ENCODE measurements at regions not wholly inside any gene's neighbourhood (a gene's known extent, or its start where the extent isn't known, plus 50 kb on each side); places are given as distances from the start of the nearest gene placed in this dataset.
"Not testable (repeated sequence)": the region's sequence is repeated elsewhere in the genome, so short reads cannot be mapped to it uniquely, and the experiment has no call there.

- TF ChIP-seq CTCF (conservative IDR thresholded peaks at IDR 0.05; ENCODE audit: low read depth, low read length) = no peak
- no peak overlapping the region for H3K4me3 ChIP-seq (ENCODE audit: low read depth, low read length)
- no peak for DNase-seq (ENCODE audit: low read depth)
These were observed 183.4 kb upstream of the SRD5A2 start for GRCh38 chr2:31764169-31764568.

- no peak overlapping the region for H3K4me3 ChIP-seq (ENCODE audit: low read depth, low read length)
- TF ChIP-seq CTCF (conservative IDR thresholded peaks at IDR 0.05; ENCODE audit: low read depth, low read length) = peak; percentile 21
- no peak for DNase-seq (ENCODE audit: low read depth)
These were observed 181.3 kb upstream of the SRD5A2 start for GRCh38 chr2:31762085-31762484.

- not testable (repeated sequence) for DNase-seq (ENCODE audit: low read depth); H3K4me3 ChIP-seq (ENCODE audit: low read depth, low read length)
These were observed 176.6 kb upstream of the SRD5A2 start for GRCh38 chr2:31757351-31757750.

- DNase-seq (ENCODE audit: low read depth); H3K4me3 ChIP-seq (ENCODE audit: low read depth, low read length): not testable (repeated sequence)
These were observed 168.0 kb upstream of the SRD5A2 start for GRCh38 chr2:31748746-31749145.

DNA sequence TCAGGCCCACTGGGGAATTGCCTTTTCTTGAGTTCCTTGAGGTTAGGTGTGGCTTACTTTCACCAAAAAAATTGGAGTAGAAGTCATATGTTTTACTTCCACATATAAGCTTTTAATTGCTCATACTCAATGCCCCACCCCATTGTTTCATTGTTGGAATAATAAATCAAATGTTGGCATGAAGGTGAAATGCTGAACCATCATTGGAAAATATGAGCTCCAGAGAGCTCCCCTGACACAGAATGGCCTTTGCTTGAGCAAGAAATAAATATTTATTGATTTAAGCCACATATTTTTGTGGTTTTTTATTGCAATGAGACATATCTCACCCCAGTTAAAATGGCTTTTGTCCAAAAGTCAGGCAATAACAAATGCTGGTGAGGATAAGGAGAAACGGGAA lies 167.3 kb upstream of the SRD5A2 start:
- no peak for TF ChIP-seq CTCF (conservative IDR thresholded peaks at IDR 0.05; ENCODE audit: low read depth, low read length)
- H3K4me3 ChIP-seq (ENCODE audit: low read depth, low read length) = no peak overlapping the region
- no peak for DNase-seq (ENCODE audit: low read depth)

- no peak overlapping the region for H3K4me3 ChIP-seq (ENCODE audit: low read depth, low read length)
- peak; percentile 95 for DNase-seq (ENCODE audit: low read depth)
- no peak for TF ChIP-seq CTCF (conservative IDR thresholded peaks at IDR 0.05; ENCODE audit: low read depth, low read length)
These were observed 158.4 kb upstream of the SRD5A2 start for GRCh38 chr2:31739161-31739560.

DNA sequence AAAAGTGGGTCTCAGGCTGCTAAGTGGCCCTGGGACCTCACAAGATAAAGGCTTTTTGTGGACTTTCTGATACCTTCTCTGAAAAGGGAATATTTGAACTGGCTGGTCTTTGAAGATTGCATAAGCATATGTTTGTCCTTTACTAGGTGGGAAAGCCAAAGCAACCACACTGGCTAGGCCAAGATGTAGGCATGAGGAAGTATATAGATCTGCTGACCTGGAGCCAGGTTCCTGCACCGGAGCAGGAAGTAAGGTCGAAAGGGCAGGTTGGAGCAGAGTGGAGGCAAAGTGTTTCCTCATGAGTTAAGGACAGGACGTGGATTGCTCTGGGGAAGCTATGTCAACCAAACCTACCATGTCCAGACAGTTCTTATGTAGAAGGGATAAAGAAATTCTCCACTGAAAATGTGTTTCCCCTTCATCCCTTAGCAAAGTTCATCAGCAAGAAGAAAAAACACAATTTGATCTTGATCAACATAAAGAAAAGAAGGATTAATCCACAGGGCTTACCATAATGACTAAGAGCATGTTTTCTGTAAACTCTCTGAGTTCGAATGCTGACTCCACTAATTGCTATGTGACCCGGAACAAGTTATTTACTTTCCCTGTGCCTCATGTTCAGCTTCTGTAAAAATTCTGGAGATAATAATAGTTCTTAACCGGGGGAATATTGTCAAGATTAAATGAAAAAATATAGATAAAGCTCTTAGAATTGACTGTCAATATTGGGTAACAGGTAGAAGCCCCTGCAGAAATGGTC lies 156.1 kb upstream of the SRD5A2 start:
- H3K4me3 ChIP-seq (ENCODE audit: low read depth, low read length) = no peak overlapping the region
- TF ChIP-seq CTCF (conservative IDR thresholded peaks at IDR 0.05; ENCODE audit: low read depth, low read length) = no peak
- DNase-seq (ENCODE audit: low read depth) = no peak

- no peak overlapping the region for H3K4me3 ChIP-seq (ENCODE audit: low read depth, low read length)
- no peak for DNase-seq (ENCODE audit: low read depth)
- TF ChIP-seq CTCF (conservative IDR thresholded peaks at IDR 0.05; ENCODE audit: low read depth, low read length) = no peak
These were observed 155.0 kb upstream of the SRD5A2 start for GRCh38 chr2:31735716-31736115.

Data from epithelial cell of proximal tubule (primary cell).